GM12864 (cell line): ENCODE measurements at regions not wholly inside any gene's neighbourhood (a gene's known extent, or its start where the extent isn't known, plus 50 kb on each side); places are given as distances from the start of the nearest gene placed in this dataset.
A peak's percentile ranks its signal among the peaks of the same experiment; 100 is the strongest.

ENCODE experiments used
- DNase-seq: peaks from one replicate; pipeline ENCODE4 v3.0.0-alpha.2; 2011; ENCODE audit warnings: low read depth
- H3K4me3 ChIP-seq: 2 replicates; pipeline ENCODE4 v1.5.1; 2011; ENCODE audit warnings: mild to moderate bottlenecking, low read depth, low read length, control low read depth
- TF ChIP-seq, protein P1 (sequence below): IDR thresholded peaks from 2 replicates; pipeline ENCODE4 v1.5.1; 2011; ENCODE audit warnings: low read depth, mild to moderate bottlenecking, moderate library complexity, low read length, control low read depth, inconsistent platforms; ENCODE audit errors: missing control alignments

DNA sequence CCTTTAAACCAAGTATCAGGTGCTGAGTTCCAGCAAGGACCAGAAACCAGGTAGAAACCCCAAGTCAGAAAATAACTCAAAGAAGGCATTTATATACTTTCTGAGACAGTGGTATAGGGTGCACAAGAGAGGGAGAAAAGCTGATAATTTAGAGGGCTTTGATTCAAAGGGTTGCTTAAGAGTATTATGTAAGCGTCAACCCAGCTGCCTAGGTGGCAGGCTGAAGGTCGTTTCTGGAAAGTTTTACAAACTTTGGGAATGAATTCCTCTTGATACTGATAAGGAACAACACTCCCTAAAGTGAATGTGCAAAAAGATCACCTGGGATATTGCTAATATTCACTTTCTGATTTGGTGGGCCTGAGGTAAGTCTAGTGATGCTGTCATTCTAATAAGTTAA is 800.7 kb downstream of the MAFB start:
- no peak for DNase-seq
- TF ChIP-seq, protein P1, sequence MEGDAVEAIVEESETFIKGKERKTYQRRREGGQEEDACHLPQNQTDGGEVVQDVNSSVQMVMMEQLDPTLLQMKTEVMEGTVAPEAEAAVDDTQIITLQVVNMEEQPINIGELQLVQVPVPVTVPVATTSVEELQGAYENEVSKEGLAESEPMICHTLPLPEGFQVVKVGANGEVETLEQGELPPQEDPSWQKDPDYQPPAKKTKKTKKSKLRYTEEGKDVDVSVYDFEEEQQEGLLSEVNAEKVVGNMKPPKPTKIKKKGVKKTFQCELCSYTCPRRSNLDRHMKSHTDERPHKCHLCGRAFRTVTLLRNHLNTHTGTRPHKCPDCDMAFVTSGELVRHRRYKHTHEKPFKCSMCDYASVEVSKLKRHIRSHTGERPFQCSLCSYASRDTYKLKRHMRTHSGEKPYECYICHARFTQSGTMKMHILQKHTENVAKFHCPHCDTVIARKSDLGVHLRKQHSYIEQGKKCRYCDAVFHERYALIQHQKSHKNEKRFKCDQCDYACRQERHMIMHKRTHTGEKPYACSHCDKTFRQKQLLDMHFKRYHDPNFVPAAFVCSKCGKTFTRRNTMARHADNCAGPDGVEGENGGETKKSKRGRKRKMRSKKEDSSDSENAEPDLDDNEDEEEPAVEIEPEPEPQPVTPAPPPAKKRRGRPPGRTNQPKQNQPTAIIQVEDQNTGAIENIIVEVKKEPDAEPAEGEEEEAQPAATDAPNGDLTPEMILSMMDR, result no peak
- no peak overlapping the region for H3K4me3 ChIP-seq

DNA sequence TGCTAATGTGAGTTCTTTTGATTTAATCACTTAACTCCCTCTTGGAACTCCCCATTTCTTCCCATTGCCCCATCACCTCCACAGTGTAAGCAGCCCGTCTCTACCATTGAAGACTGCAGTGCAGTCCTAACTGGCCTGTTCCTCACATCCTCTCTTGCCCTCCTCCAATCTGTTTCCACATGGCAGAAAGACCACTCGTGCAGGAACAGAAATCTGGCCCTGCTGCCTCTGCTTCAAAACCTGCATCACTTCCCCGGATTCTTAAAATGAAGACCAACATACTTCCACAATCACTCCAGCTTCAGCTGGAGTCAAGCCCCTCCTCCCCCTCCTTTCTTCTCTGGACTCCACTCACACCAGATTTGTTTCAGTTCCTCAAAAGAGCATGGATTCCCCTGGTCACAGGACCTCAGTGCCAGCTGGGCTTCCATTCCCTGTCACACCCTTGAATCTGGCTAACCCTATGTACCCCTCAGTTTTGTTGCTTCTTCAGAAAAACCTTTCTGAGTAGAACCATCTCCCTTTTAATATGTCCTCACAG is 802.3 kb downstream of the MAFB start:
- no peak overlapping the region for H3K4me3 ChIP-seq
- DNase-seq, result no peak
- TF ChIP-seq, protein P1, result no peak

DNA sequence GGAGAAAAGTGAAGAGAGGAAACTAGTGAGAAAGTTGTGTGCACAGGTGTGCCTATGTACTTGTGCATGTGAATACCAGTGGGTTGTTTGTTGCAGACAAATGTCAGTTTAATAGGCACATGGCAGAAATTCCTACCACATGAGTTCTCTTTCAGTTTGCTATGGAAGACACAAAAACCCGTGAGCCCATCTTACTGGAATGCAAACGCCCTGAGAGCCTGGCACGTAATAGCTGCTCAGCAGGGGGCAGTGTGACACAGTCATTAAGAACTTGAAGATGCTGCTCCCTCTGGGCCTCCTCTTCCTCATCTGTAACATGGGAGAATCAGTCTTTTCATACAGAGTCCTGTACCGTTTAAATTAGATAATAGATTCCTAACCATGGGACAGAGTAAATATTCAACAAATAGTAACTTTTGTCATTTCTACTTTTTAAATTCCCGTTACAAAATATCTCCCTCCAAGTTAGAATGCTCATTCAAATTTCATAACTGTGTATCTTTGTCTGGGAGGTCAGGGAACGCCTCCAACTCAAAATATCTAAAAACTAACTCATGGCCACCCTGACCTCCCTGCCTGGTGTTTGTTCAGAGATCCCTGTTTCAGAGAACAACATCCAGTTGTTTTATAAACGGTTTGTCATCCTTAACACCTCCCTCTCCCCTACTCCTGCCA is 802.9 kb downstream of the MAFB start:
- no peak overlapping the region for H3K4me3 ChIP-seq
- DNase-seq, result peak; percentile 3
- TF ChIP-seq, protein P1, result peak; percentile 62

DNA sequence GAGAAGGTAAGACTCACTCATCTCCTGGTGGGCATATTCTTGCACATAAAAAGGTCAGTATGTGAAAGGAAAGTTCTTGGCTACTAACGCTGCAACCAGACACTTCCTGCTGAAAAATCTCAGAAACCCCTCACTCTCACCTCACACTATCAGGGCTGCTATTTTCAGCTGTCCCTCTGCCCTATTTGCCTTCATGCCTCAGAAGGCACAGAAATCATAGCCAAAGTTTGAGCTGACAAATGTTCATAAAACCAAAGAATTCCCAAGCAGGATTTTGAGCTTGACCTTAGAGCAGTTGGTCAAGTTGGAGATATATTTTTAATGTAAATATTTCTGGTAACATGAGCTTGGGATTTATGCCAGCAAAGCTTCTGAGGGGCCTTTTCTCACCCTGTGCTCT is 806.2 kb downstream of the MAFB start:
- TF ChIP-seq, protein P1, result no peak
- no peak overlapping the region for H3K4me3 ChIP-seq
- no peak for DNase-seq

DNA sequence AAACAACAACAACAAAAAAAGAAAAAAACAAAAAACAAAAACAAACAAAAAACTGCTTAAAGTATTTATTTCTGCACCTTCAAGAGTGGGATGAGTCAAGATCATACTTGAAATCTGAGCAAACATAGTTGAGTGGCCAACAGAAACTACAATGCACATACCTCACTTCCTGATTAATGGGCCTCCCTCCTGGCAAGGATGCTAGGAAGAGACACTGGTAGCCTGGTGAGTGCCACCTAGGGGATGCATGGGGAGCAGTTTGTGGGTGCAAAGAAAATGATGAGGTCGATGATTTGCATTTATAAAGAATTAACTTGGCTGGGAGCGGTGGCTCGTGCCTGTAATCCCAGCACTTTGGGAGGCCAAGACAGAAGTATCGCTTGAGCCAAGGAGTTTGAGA is 808.1 kb downstream of the MAFB start:
- no peak overlapping the region for H3K4me3 ChIP-seq
- peak; percentile 10 for DNase-seq
- TF ChIP-seq, protein P1, result peak; percentile 39

DNA sequence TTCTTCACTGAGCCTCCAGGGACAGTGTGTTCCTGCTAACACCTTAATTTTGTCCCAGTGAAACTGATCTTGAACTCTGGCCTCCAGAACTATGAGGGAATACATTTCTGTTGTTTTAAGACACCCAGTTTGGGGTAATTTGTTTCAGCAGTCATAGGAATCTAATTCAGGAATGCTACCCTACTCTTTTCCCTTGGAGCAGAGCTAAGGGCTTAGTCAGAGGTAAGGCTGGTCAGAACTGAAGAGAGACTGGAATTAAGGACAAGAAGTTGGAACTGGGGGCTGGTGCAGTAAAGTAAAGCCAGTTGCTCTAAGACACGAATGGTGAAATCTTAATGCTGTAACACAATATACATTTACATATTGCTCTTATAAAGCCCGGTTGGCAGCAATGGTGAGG is 809.7 kb downstream of the MAFB start:
- DNase-seq, result no peak
- no peak overlapping the region for H3K4me3 ChIP-seq
- TF ChIP-seq, protein P1, result no peak

DNA sequence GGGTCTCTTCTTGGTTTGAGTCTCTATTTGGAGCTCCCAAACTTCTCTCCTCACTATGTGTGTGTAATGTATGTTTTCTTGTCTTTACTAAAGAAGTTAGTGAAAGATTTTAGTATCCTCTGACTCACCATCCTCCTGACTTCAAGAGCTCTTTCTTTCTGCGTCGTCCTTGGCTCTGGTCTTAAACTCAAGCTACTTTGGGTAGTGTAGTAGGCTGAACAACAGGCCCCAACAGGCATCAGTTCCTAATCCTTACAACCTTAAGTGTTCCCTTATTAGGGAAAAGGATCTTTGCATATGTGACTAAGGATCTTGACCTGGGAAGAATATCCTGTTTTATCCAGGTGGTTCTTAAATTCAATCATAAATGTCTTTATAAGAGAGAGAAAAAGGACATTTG is 810.2 kb downstream of the MAFB start:
- H3K4me3 ChIP-seq, result no peak overlapping the region
- DNase-seq, result no peak
- TF ChIP-seq, protein P1, result no peak
